ENCODE measurements at regions not wholly inside any gene's neighbourhood (a gene's known extent, or its start where the extent isn't known, plus 50 kb on each side); places are given as distances from the start of the nearest gene placed in this dataset.

GRCh38 chr13:83536941-83537340, 345.3 kb downstream of the SLITRK1 start:
- Histone ChIP-seq H3K9me3 (no peaks in the 10 kb centered on the region), H3K36me3 (no peaks in the 10 kb centered on the region), H3K27ac (no peak overlapping the region), H3K27me3 (no peaks in the 10 kb centered on the region), H3K4me3 (replicated peaks in 1 of 3) (no peak overlapping the region), H3K4me1 (no peaks in the 10 kb centered on the region)
- TF ChIP-seq POLR2A (IDR thresholded peaks at IDR 0.05) (no peak), CTCF (IDR thresholded peaks at IDR 0.05) (no peak)
- no peak for DNase-seq
- intact Hi-C loops (cut with DNase I) = no loop called here
- WGBS, 2 donors = 88 to 91% methylated on average over 2 of the region's 2 CpGs

- Histone ChIP-seq H3K27ac (no peak overlapping the region), H3K27me3 (no peaks in the 10 kb centered on the region), H3K9me3 (no peaks in the 10 kb centered on the region), H3K4me1 (no peaks in the 10 kb centered on the region), H3K36me3 (no peaks in the 10 kb centered on the region), H3K4me3 (replicated peaks in 1 of 3) (no peak overlapping the region)
- 55 to 64% methylated on average over 1 of the region's 1 CpG for WGBS, 2 donors
- no peak for DNase-seq
- intact Hi-C loops (cut with DNase I) = no loop called here
- TF ChIP-seq POLR2A (IDR thresholded peaks at IDR 0.05) (no peak), CTCF (IDR thresholded peaks at IDR 0.05) (no peak)
Observed at GRCh38 chr13:83536153-83536552, 346.1 kb downstream of the SLITRK1 start.

- Histone ChIP-seq H3K27ac (no peak overlapping the region), H3K4me1 (no peaks in the 10 kb centered on the region), H3K4me3 (replicated peaks in 1 of 3) (no peak overlapping the region), H3K36me3 (no peaks in the 10 kb centered on the region), H3K9me3 (no peaks in the 10 kb centered on the region), H3K27me3 (no peaks in the 10 kb centered on the region)
- no peak for DNase-seq
- no peak for TF ChIP-seq CTCF (IDR thresholded peaks at IDR 0.05)
- TF ChIP-seq POLR2A (IDR thresholded peaks at IDR 0.05) = no peak
- WGBS, 2 donors = 91 to 93% methylated on average over 12 of the region's 12 CpGs
- intact Hi-C loops (cut with DNase I) = no loop called here
Observed at GRCh38 chr13:83532809-83533208, 349.5 kb downstream of the SLITRK1 start.

GRCh38 chr13:83531022-83531421, 351.3 kb downstream of the SLITRK1 start:
- Histone ChIP-seq H3K4me3 (replicated peaks in 1 of 3) (no peak overlapping the region), H3K27ac (no peak overlapping the region), H3K27me3 (no peaks in the 10 kb centered on the region), H3K9me3 (no peaks in the 10 kb centered on the region), H3K36me3 (no peaks in the 10 kb centered on the region), H3K4me1 (no peaks in the 10 kb centered on the region)
- intact Hi-C loops (cut with DNase I) = no loop called here
- DNase-seq = no peak
- no peak for TF ChIP-seq CTCF (IDR thresholded peaks at IDR 0.05)
- TF ChIP-seq POLR2A (IDR thresholded peaks at IDR 0.05) = no peak
- WGBS, 2 donors = 29 to 33% methylated on average over 1 of the region's 1 CpG

GRCh38 chr13:83516781-83517180, 365.5 kb downstream of the SLITRK1 start:
- H3K4me3 ChIP-seq (replicated peaks in 1 of 3) = no peak overlapping the region
- DNase-seq = no peak
- H3K4me1 ChIP-seq = no peaks in the 10 kb centered on the region
- no peaks in the 10 kb centered on the region for H3K9me3 ChIP-seq
- no peaks in the 10 kb centered on the region for H3K36me3 ChIP-seq
- WGBS, 2 donors = 88 to 92% methylated on average over 10 to 24 of the region's 25 CpGs
- H3K27ac ChIP-seq = no peak overlapping the region
- H3K27me3 ChIP-seq = no peaks in the 10 kb centered on the region
- no peak for TF ChIP-seq POLR2A (IDR thresholded peaks at IDR 0.05)
- no peak for TF ChIP-seq CTCF (IDR thresholded peaks at IDR 0.05)
- intact Hi-C loops (cut with DNase I) = no loop called here
